ENCODE measurements at regions not wholly inside any gene's neighbourhood (a gene's known extent, or its start where the extent isn't known, plus 50 kb on each side); places are given as distances from the start of the nearest gene placed in this dataset.

- TF ChIP-seq ARNT (IDR thresholded peaks at IDR 0.05) (no peak), FOXM1 (IDR thresholded peaks at IDR 0.05; ENCODE audit: borderline replicate concordance) (no peak)
Observed at GRCh38 chr7:119994928-119995327, 278.0 kb upstream of the KCND2 start.
